NB4 (cell line): ENCODE measurements at regions not wholly inside any gene's neighbourhood (a gene's known extent, or its start where the extent isn't known, plus 50 kb on each side); places are given as distances from the start of the nearest gene placed in this dataset.

Source experiments
- MYC ChIP-seq: IDR thresholded peaks from 2 replicates; pipeline ENCODE4 v1.6.1; 2011; ENCODE audit warnings: low read depth, low read length
- TF ChIP-seq, protein P1 (sequence below): IDR thresholded peaks from one replicate; pipeline ENCODE4 v1.5.1; 2012; ENCODE audit warnings: low read depth, low read length

DNA sequence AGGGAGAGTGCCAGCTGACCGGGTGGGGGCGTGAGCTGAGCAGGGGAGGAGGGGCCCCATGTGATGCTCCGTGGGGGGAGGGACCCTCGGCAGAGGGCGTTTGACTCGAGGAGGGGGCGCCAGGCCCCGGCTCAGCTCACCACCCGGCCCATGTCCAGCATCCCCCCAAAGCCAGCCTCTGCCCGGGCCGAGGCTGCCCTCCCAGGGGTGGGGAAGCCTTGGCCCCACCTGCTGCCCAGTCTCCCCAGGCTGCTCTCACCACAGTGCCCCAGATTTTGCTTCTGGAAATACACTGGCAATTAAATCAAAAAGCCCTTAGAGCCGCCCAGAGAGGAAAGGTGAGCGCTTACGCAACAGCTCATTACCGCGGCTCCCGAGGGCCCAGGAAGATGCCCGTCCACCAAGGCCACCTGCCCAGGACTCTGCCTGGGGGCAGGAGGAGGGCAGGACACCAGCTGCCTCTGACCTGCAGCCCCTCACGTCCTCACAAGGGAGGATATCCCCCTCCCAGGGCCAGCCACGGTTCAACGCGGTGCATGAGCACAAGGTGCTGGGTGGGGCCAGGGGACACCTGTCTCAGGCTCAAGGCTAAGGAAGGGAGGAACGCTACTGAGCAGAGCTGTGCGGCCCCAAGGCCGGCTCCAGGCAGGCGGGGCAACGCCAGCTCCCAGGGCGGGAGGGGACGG, 70.0 kb upstream of the INPP5A start:
- TF ChIP-seq, protein P1, sequence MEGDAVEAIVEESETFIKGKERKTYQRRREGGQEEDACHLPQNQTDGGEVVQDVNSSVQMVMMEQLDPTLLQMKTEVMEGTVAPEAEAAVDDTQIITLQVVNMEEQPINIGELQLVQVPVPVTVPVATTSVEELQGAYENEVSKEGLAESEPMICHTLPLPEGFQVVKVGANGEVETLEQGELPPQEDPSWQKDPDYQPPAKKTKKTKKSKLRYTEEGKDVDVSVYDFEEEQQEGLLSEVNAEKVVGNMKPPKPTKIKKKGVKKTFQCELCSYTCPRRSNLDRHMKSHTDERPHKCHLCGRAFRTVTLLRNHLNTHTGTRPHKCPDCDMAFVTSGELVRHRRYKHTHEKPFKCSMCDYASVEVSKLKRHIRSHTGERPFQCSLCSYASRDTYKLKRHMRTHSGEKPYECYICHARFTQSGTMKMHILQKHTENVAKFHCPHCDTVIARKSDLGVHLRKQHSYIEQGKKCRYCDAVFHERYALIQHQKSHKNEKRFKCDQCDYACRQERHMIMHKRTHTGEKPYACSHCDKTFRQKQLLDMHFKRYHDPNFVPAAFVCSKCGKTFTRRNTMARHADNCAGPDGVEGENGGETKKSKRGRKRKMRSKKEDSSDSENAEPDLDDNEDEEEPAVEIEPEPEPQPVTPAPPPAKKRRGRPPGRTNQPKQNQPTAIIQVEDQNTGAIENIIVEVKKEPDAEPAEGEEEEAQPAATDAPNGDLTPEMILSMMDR = no peak
- no peak for TF ChIP-seq MYC
